Mesenchymal stem cell (in vitro differentiated cells and primary cell): ENCODE measurements at regions not wholly inside any gene's neighbourhood (a gene's known extent, or its start where the extent isn't known, plus 50 kb on each side); places are given as distances from the start of the nearest gene placed in this dataset.
A peak's percentile ranks its signal among the peaks of the same experiment; 100 is the strongest.

Experiments
- DNase-seq: peaks from one replicate; pipeline ENCODE4 v3.0.0-alpha.2; 2013
- H2AFZ ChIP-seq: one replicate; pipeline ENCODE4 v1.6.1; 2013; ENCODE audit warnings: low read depth, mild to moderate bottlenecking, control low read depth, inconsistent platforms, low read length, moderate library complexity
- H2AK5ac ChIP-seq: 2 replicates; pipeline ENCODE4 v1.6.1; 2013; ENCODE audit warnings: low read length, moderate library complexity, mild to moderate bottlenecking, inconsistent platforms; ENCODE audit not compliant: severe bottlenecking
- H2BK120ac ChIP-seq: one replicate; pipeline ENCODE4 v1.6.1; 2013; ENCODE audit warnings: low read depth, mild to moderate bottlenecking, inconsistent platforms, low read length, moderate library complexity
- H2BK12ac ChIP-seq, 2 experiments: one replicate each; pipeline ENCODE4 v1.6.1; 2013; ENCODE audit warnings: inconsistent platforms in 2 of 2, low read length in 2 of 2, mild to moderate bottlenecking in 2 of 2, moderate library complexity in 2 of 2, control low read depth in 1 of 2
- H2BK15ac ChIP-seq: one replicate; pipeline ENCODE4 v1.6.1; 2013; ENCODE audit warnings: mild to moderate bottlenecking, low read depth, inconsistent platforms; ENCODE audit not compliant: poor library complexity, severe bottlenecking
- H2BK5ac ChIP-seq: 2 replicates; pipeline ENCODE4 v1.6.1; 2013; ENCODE audit warnings: low read depth, mild to moderate bottlenecking, low read length, control low read depth, inconsistent platforms; ENCODE audit not compliant: poor library complexity, severe bottlenecking
- H3K14ac ChIP-seq, 2 experiments: one replicate each; pipeline ENCODE4 v1.6.1; 2013; ENCODE audit warnings: inconsistent platforms in 2 of 2, low read length in 2 of 2, control low read depth in 1 of 2, mild to moderate bottlenecking in 1 of 2, moderate library complexity in 1 of 2
- H3K18ac ChIP-seq, 2 experiments: one replicate each; pipeline ENCODE4 v1.6.1; 2013; ENCODE audit warnings: inconsistent platforms in 2 of 2, low read length in 2 of 2, control low read depth in 1 of 2, low read depth in 1 of 2, mild to moderate bottlenecking in 1 of 2
- H3K23ac ChIP-seq, 2 experiments: one replicate each; pipeline ENCODE4 v1.6.1; 2013; ENCODE audit warnings: inconsistent platforms in 2 of 2, low read length in 2 of 2, mild to moderate bottlenecking in 2 of 2, moderate library complexity in 2 of 2, control low read depth in 1 of 2
- H3K27ac ChIP-seq: 2 replicates; pipeline ENCODE4 v1.5.1; 2013; ENCODE audit warnings: mild to moderate bottlenecking, moderate library complexity, low read length, control low read depth, inconsistent platforms; ENCODE audit not compliant: poor library complexity, severe bottlenecking
- H3K27me3 ChIP-seq, 2 experiments: 2 replicates each; pipeline versions ENCODE4 v1.6.1 to v1.7.0; 2013; ENCODE audit warnings: low read length in 2 of 2, mild to moderate bottlenecking in 2 of 2, moderate library complexity in 2 of 2, control low read depth in 1 of 2, inconsistent platforms in 1 of 2; ENCODE audit not compliant: control insufficient read depth in 1 of 2, insufficient read depth in 1 of 2
- H3K36me3 ChIP-seq, 2 experiments: 2 replicates each; pipeline versions ENCODE4 v1.6.1 to v1.7.0; 2013; ENCODE audit warnings: low read length in 2 of 2, control low read depth in 1 of 2, inconsistent platforms in 1 of 2, low read depth in 1 of 2, mild to moderate bottlenecking in 1 of 2; ENCODE audit not compliant: insufficient read depth in 2 of 2, control insufficient read depth in 1 of 2
- H3K4ac ChIP-seq, 2 experiments: one replicate each; pipeline ENCODE4 v1.6.1; 2013; ENCODE audit warnings: inconsistent platforms in 2 of 2, low read length in 2 of 2, mild to moderate bottlenecking in 2 of 2, moderate library complexity in 2 of 2, control low read depth in 1 of 2, low read depth in 1 of 2
- H3K4me1 ChIP-seq: 2 replicates; pipeline ENCODE4 v1.6.1; 2013; ENCODE audit warnings: low read depth, low read length, control low read depth; ENCODE audit not compliant: control insufficient read depth, insufficient read depth
- H3K4me2 ChIP-seq: 2 replicates; pipeline ENCODE4 v1.6.1; 2013; ENCODE audit warnings: low read length, mild to moderate bottlenecking, inconsistent platforms; ENCODE audit not compliant: poor library complexity, severe bottlenecking
- H3K4me3 ChIP-seq, 2 experiments: 2 replicates each; pipeline versions ENCODE4 v1.5.1 to v1.7.0; 2013; ENCODE audit warnings: low read length in 2 of 2, mild to moderate bottlenecking in 2 of 2, control low read depth in 1 of 2, low read depth in 1 of 2; ENCODE audit not compliant: insufficient read depth in 1 of 2
- H3K79me1 ChIP-seq: replicated peaks from 2 replicates; pipeline ENCODE4 v1.6.1; 2013; ENCODE audit warnings: mild to moderate bottlenecking, control low read depth, low read length, inconsistent platforms; ENCODE audit not compliant: poor library complexity, severe bottlenecking
- H3K9ac ChIP-seq: 2 replicates; pipeline ENCODE4 v1.7.0; 2013; ENCODE audit warnings: mild to moderate bottlenecking, low read length, moderate library complexity
- H3K9me3 ChIP-seq: 2 replicates; pipeline ENCODE4 v1.7.0; 2013; ENCODE audit warnings: mild to moderate bottlenecking, low read length; ENCODE audit not compliant: control insufficient read depth
- H4K8ac ChIP-seq: one replicate; pipeline ENCODE4 v1.6.1; 2013; ENCODE audit warnings: inconsistent platforms, mild to moderate bottlenecking, low read length, moderate library complexity
- H4K91ac ChIP-seq: one replicate; pipeline ENCODE4 v1.6.1; 2013; ENCODE audit warnings: mild to moderate bottlenecking, low read length, inconsistent platforms
- WGBS: methylation state at CpG from one replicate; pipeline ENCODE4 v1.1.7; 2013; ENCODE audit warnings: mixed read lengths; 5-methylcytosine and 5-hydroxymethylcytosine counted together

GRCh38 chr6:137724018-137724403 lies 143.0 kb upstream of the TNFAIP3 start:
- 78% methylated on average over 1 of the region's 3 CpGs for WGBS
- Histone ChIP-seq H3K79me1 (no peaks in the 10 kb centered on the region), H3K27me3 (no peaks in the 10 kb centered on the region), H2BK15ac (no peak overlapping the region), H2BK5ac (no peak overlapping the region), H3K9ac (no peak overlapping the region), H3K4me1 (peaks cover 3% of the 10 kb centered on the region), H2AK5ac (no peak overlapping the region), H3K4ac (no peak overlapping the region), H4K8ac (no peak overlapping the region), H2BK12ac (no peak overlapping the region), H2BK120ac (no peak overlapping the region), H3K23ac (no peak overlapping the region), H3K9me3 (no peaks in the 10 kb centered on the region), H3K4me2 (no peak overlapping the region), H3K14ac (no peak overlapping the region), H3K27ac (no peak overlapping the region), H3K18ac (no peak overlapping the region), H3K36me3 (no peaks in the 10 kb centered on the region), H2AFZ (no peak overlapping the region), H4K91ac (no peak overlapping the region), H3K4me3 (no peak overlapping the region)
- DNase-seq: peak; percentile 20

- H3K4me2 ChIP-seq: no peak overlapping the region
- H2BK12ac ChIP-seq: peak overlapping the region in 1 of 2 experiments; percentile 33
- no peak overlapping the region for H3K27ac ChIP-seq
- DNase-seq: no peak
- H3K79me1 ChIP-seq: no peaks in the 10 kb centered on the region
- H3K4me3 ChIP-seq: no peak overlapping the region
- H3K18ac ChIP-seq: peak overlapping the region in 1 of 2 experiments; percentile 29
- peaks cover 3% of the 10 kb centered on the region for H3K4me1 ChIP-seq
- H2BK5ac ChIP-seq: no peak overlapping the region
- H2AFZ ChIP-seq: no peak overlapping the region
- no peak overlapping the region for H2BK15ac ChIP-seq
- H3K27me3 ChIP-seq: no peaks in the 10 kb centered on the region
- H3K14ac ChIP-seq: no peak overlapping the region
- no peak overlapping the region for H4K91ac ChIP-seq
- no peaks in the 10 kb centered on the region for H3K9me3 ChIP-seq
- no peak overlapping the region for H2BK120ac ChIP-seq
- H3K23ac ChIP-seq: no peak overlapping the region
- 98% methylated on average over 9 of the region's 10 CpGs for WGBS
- no peak overlapping the region for H2AK5ac ChIP-seq
- peak overlapping the region in 1 of 2 experiments; percentile 26 for H3K4ac ChIP-seq
- H3K36me3 ChIP-seq: no peaks in the 10 kb centered on the region
- no peak overlapping the region for H3K9ac ChIP-seq
- H4K8ac ChIP-seq: no peak overlapping the region
Observed at GRCh38 chr6:137724495-137725211, 142.4 kb upstream of the TNFAIP3 start.

- 91% methylated on average over 2 of the region's 2 CpGs for WGBS
Observed at GRCh38 chr6:137725949-137726348, 141.1 kb upstream of the TNFAIP3 start.

GRCh38 chr6:137726582-137726981 lies 140.5 kb upstream of the TNFAIP3 start:
- H3K4me3 ChIP-seq: no peak overlapping the region
- H4K8ac ChIP-seq: no peak overlapping the region
- H2AFZ ChIP-seq: no peak overlapping the region
- H3K9ac ChIP-seq: no peak overlapping the region
- peaks cover 3% of the 10 kb centered on the region for H3K4me1 ChIP-seq
- H3K79me1 ChIP-seq: no peaks in the 10 kb centered on the region
- no peak overlapping the region for H2AK5ac ChIP-seq
- WGBS: no CpG with 5 or more reads among the region's 1 CpG
- no peak overlapping the region for H3K18ac ChIP-seq
- no peak overlapping the region for H3K23ac ChIP-seq
- no peaks in the 10 kb centered on the region for H3K9me3 ChIP-seq
- H2BK12ac ChIP-seq: no peak overlapping the region
- H3K4ac ChIP-seq: no peak overlapping the region
- H2BK5ac ChIP-seq: no peak overlapping the region
- no peak overlapping the region for H3K14ac ChIP-seq
- no peak overlapping the region for H2BK15ac ChIP-seq
- no peak overlapping the region for H4K91ac ChIP-seq
- no peak for DNase-seq
- H3K4me2 ChIP-seq: no peak overlapping the region
- H3K36me3 ChIP-seq: no peaks in the 10 kb centered on the region
- no peak overlapping the region for H2BK120ac ChIP-seq
- no peak overlapping the region for H3K27ac ChIP-seq
- no peaks in the 10 kb centered on the region for H3K27me3 ChIP-seq

More at GRCh38 chr6:137725949-137726348, 141.1 kb upstream of the TNFAIP3 start:
- Histone ChIP-seq H3K14ac (no peak overlapping the region), H3K9ac (no peak overlapping the region), H3K18ac (no peak overlapping the region), H3K79me1 (no peaks in the 10 kb centered on the region), H4K8ac (no peak overlapping the region), H3K23ac (no peak overlapping the region), H3K4me1 (peaks cover 3% of the 10 kb centered on the region), H2AFZ (no peak overlapping the region), H3K27me3 (no peaks in the 10 kb centered on the region), H3K36me3 (no peaks in the 10 kb centered on the region), H3K4ac (no peak overlapping the region), H3K9me3 (no peaks in the 10 kb centered on the region), H2BK15ac (no peak overlapping the region), H3K4me3 (no peak overlapping the region), H2BK12ac (no peak overlapping the region), H3K4me2 (no peak overlapping the region), H2BK5ac (no peak overlapping the region), H2AK5ac (no peak overlapping the region), H2BK120ac (no peak overlapping the region), H3K27ac (no peak overlapping the region), H4K91ac (no peak overlapping the region)
- no peak for DNase-seq
